HG02973 (cell line): ENCODE measurements at regions not wholly inside any gene's neighbourhood (a gene's known extent, or its start where the extent isn't known, plus 50 kb on each side); places are given as distances from the start of the nearest gene placed in this dataset.
"Not testable (repeated sequence)": the region's sequence is repeated elsewhere in the genome, so short reads cannot be mapped to it uniquely, and the experiment has no call there.

Experiments
- ATAC-seq: cut with Tn5 transposase; IDR thresholded peaks from one replicate; pipeline ENCODE4 v1.9.1; 2021; ENCODE audit warnings: moderate library complexity; ENCODE audit not compliant: unreplicated experiment

GRCh38 chr14:43476822-43477221 lies 1030.3 kb downstream of the FSCB start:
- no peak for ATAC-seq

- no peak for ATAC-seq
Observed at GRCh38 chr14:43475757-43476156, 1031.3 kb downstream of the FSCB start.

GRCh38 chr14:43471595-43471994 lies 1035.5 kb downstream of the FSCB start:
- ATAC-seq = no peak

- no peak for ATAC-seq
Observed at GRCh38 chr14:43464968-43465367, 1042.1 kb downstream of the FSCB start.

- ATAC-seq = no peak
Observed at GRCh38 chr14:43449291-43449690, 1057.8 kb downstream of the FSCB start.

GRCh38 chr14:43438056-43438455 lies 1069.0 kb downstream of the FSCB start:
- ATAC-seq = no peak

GRCh38 chr14:43418324-43418723 lies 1088.8 kb downstream of the FSCB start:
- ATAC-seq = no peak

- no peak for ATAC-seq
Observed at GRCh38 chr14:43413084-43413483, 1094.0 kb downstream of the FSCB start.

- no peak for ATAC-seq
Observed at GRCh38 chr14:43411841-43412240, 1095.2 kb downstream of the FSCB start.

GRCh38 chr14:43410631-43411030 lies 1096.5 kb downstream of the FSCB start:
- ATAC-seq = no peak

GRCh38 chr14:43408472-43408871 lies 1098.6 kb downstream of the FSCB start:
- ATAC-seq = no peak

- no peak for ATAC-seq
Observed at GRCh38 chr14:43407706-43408105, 1099.4 kb downstream of the FSCB start.

- ATAC-seq = no peak
Observed at GRCh38 chr14:43406931-43407330, 1100.2 kb downstream of the FSCB start.

GRCh38 chr14:43399289-43399688 lies 1107.8 kb downstream of the FSCB start:
- no peak for ATAC-seq

- not testable (repeated sequence) for ATAC-seq
Observed at GRCh38 chr14:43370565-43370896, 1136.6 kb downstream of the FSCB start.

- ATAC-seq = no peak
Observed at GRCh38 chr14:43369710-43370564, 1137.1 kb downstream of the FSCB start.

- ATAC-seq = no peak
Observed at GRCh38 chr14:43362586-43362985, 1144.5 kb downstream of the FSCB start.

- no peak for ATAC-seq
Observed at GRCh38 chr14:43361751-43362150, 1145.3 kb downstream of the FSCB start.

GRCh38 chr14:43360239-43360638 lies 1146.8 kb downstream of the FSCB start:
- no peak for ATAC-seq

- ATAC-seq = no peak
Observed at GRCh38 chr14:43359317-43359716, 1147.8 kb downstream of the FSCB start.

- ATAC-seq = no peak
Observed at GRCh38 chr14:43356979-43357545, 1150.0 kb downstream of the FSCB start.

GRCh38 chr14:43356382-43356781 lies 1150.7 kb downstream of the FSCB start:
- no peak for ATAC-seq

- ATAC-seq = no peak
Observed at GRCh38 chr14:43341921-43342320, 1165.2 kb downstream of the FSCB start.
